B cell (primary cell): ENCODE measurements at regions not wholly inside any gene's neighbourhood (a gene's known extent, or its start where the extent isn't known, plus 50 kb on each side); places are given as distances from the start of the nearest gene placed in this dataset.
"Not testable (repeated sequence)": the region's sequence is repeated elsewhere in the genome, so short reads cannot be mapped to it uniquely, and the experiment has no call there.

Experiments used
- CTCF ChIP-seq: fragments of 200-600 bp; IDR thresholded peaks from one replicate; pipeline ENCODE4 v1.8.0; 2022; ENCODE audit warnings: antibody characterized with exemption, mild to moderate bottlenecking
- EZH2 ChIP-seq: IDR thresholded peaks from 2 replicates; pipeline ENCODE4 v1.6.1; 2012; ENCODE audit warnings: borderline replicate concordance, low read depth, mild to moderate bottlenecking, moderate library complexity, low read length; ENCODE audit not compliant: insufficient read depth, poor library complexity, severe bottlenecking

- TF ChIP-seq CTCF, EZH2: not testable (repeated sequence)
Measured at GRCh38 chr3:104949810-104950209, 416.9 kb upstream of the ALCAM start.
